Type B pancreatic cell (in vitro differentiated cells): ENCODE measurements at regions not wholly inside any gene's neighbourhood (a gene's known extent, or its start where the extent isn't known, plus 50 kb on each side); places are given as distances from the start of the nearest gene placed in this dataset.
A peak's percentile ranks its signal among the peaks of the same experiment; 100 is the strongest.

Source experiments
- DNase-seq: peaks from one replicate; pipeline ENCODE4 v3.0.0; 2021; ENCODE audit warnings: mixed read lengths; ENCODE audit not compliant: unreplicated experiment; ENCODE audit errors: extremely low spot score
- H3K27ac Mint-ChIP-seq: 2 replicates; pipeline ENCODE4 v1.8.0; 2021; ENCODE audit warnings: mild to moderate bottlenecking, mixed read lengths
- H3K27me3 Mint-ChIP-seq: 2 replicates; pipeline ENCODE4 v1.8.0; 2021; ENCODE audit warnings: mixed read lengths
- H3K36me3 Mint-ChIP-seq: 2 replicates; pipeline ENCODE4 v1.8.0; 2021; ENCODE audit warnings: mixed read lengths
- H3K4me1 Mint-ChIP-seq: one replicate; pipeline ENCODE4 v1.8.0; 2021; ENCODE audit warnings: mixed read lengths; ENCODE audit not compliant: unreplicated experiment
- H3K4me3 Mint-ChIP-seq: 2 replicates; pipeline ENCODE4 v1.8.0; 2021; ENCODE audit warnings: mild to moderate bottlenecking, mixed read lengths
- H3K9me3 Mint-ChIP-seq: 2 replicates; pipeline ENCODE4 v1.8.0; 2021; ENCODE audit warnings: mixed read lengths
- CTCF ChIP-seq: fragments of 200-600 bp; sonication (generic); conservative IDR thresholded peaks from 2 replicates; pipeline ENCODE4 v1.5.0; 2021; ENCODE audit warnings: antibody characterized with exemption, mild to moderate bottlenecking

DNA sequence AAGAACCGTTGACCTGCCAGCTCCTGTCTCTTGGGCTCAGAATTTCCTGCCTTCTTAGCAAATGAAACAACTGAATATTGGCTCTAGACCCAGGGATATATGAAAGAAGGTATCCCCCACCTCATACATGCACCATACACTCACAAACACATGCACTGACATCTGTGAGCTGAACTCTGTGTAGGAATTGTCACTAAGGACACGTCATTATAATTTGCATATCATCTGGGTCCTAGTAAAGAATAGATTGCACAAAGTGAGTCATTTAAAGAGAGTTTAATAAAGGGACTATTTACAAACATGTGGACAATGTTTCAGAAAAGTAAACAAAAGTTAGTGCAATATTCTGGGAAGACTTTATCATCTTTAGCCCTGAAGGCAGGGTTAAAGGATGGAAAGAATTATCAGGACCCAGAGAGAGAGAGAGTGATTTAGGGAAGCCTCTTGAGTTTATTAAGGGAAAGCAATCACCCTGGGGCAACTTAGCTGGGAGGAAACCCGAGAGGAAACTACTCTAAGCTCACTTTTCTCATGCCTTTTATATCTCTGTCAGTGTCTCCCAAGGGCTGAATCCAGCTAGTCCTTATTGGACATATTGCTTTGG lies 74.1 kb upstream of the PLA2G4A start:
- no peak overlapping the region for H3K27ac Mint-ChIP-seq
- no peak overlapping the region for H3K4me3 Mint-ChIP-seq
- no peaks in the 10 kb centered on the region for H3K36me3 Mint-ChIP-seq
- H3K27me3 Mint-ChIP-seq, result peaks cover 7% of the 10 kb centered on the region
- TF ChIP-seq CTCF, result no peak
- H3K4me1 Mint-ChIP-seq, result no peaks in the 10 kb centered on the region
- H3K9me3 Mint-ChIP-seq, result no peaks in the 10 kb centered on the region
- no peak for DNase-seq

GRCh38 chr1:186753241-186753640 lies 73.0 kb upstream of the PTGS2 start:
- TF ChIP-seq CTCF, result no peak
- Mint-ChIP-seq H3K4me3 (no peak overlapping the region), H3K36me3 (no peaks in the 10 kb centered on the region), H3K27ac (no peak overlapping the region), H3K4me1 (no peaks in the 10 kb centered on the region), H3K9me3 (peaks cover 4% of the 10 kb centered on the region), H3K27me3 (peaks cover 7% of the 10 kb centered on the region)
- no peak for DNase-seq

GRCh38 chr1:186750257-186750656 lies 70.0 kb upstream of the PTGS2 start:
- H3K36me3 Mint-ChIP-seq, result peaks cover 5% of the 10 kb centered on the region
- H3K4me1 Mint-ChIP-seq, result no peaks in the 10 kb centered on the region
- H3K4me3 Mint-ChIP-seq, result no peak overlapping the region
- DNase-seq, result no peak
- peak overlapping the region; percentile 13 for H3K27ac Mint-ChIP-seq
- peaks cover 6% of the 10 kb centered on the region for H3K9me3 Mint-ChIP-seq
- no peak for TF ChIP-seq CTCF
- H3K27me3 Mint-ChIP-seq, result peaks cover 12% of the 10 kb centered on the region

DNA sequence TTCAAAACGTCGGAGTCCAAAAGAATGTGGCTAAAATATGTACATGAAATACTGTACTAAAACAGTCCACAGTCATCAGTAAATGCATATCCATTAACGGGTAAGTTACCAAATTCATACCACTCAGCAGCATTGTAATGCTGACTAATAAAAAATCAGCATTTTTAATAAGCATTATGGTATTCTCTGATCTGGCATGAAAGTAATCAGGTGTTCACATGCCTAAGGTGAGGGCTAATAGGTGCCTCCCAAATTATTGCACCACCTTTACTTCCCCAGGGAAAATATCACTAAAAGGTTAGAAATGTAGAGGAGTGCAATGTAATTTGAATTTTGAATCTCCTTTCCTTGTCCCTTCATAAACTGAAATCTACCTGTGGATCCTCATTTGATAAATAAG lies 69.6 kb upstream of the PTGS2 start:
- Mint-ChIP-seq H3K4me3 (no peak overlapping the region), H3K36me3 (peaks cover 5% of the 10 kb centered on the region), H3K9me3 (peaks cover 6% of the 10 kb centered on the region), H3K27ac (peak overlapping the region; percentile 13), H3K27me3 (peaks cover 12% of the 10 kb centered on the region), H3K4me1 (no peaks in the 10 kb centered on the region)
- no peak for TF ChIP-seq CTCF
- no peak for DNase-seq

GRCh38 chr1:186747661-186748060 lies 67.4 kb upstream of the PTGS2 start:
- no peaks in the 10 kb centered on the region for H3K4me1 Mint-ChIP-seq
- H3K9me3 Mint-ChIP-seq, result peaks cover 6% of the 10 kb centered on the region
- peaks cover 5% of the 10 kb centered on the region for H3K36me3 Mint-ChIP-seq
- peaks cover 7% of the 10 kb centered on the region for H3K27me3 Mint-ChIP-seq
- no peak for TF ChIP-seq CTCF
- no peak for DNase-seq
- H3K4me3 Mint-ChIP-seq, result no peak overlapping the region
- H3K27ac Mint-ChIP-seq, result no peak overlapping the region
